T-cell (primary cell): ENCODE measurements at regions not wholly inside any gene's neighbourhood (a gene's known extent, or its start where the extent isn't known, plus 50 kb on each side); places are given as distances from the start of the nearest gene placed in this dataset.
"Not testable (repeated sequence)": the region's sequence is repeated elsewhere in the genome, so short reads cannot be mapped to it uniquely, and the experiment has no call there.

ENCODE experiments used
- ATAC-seq, 4 experiments: fragments of 200-7000 bp in 3 of 4; fragments of 150-1000 bp in 1 of 4; cut with Tn5 transposase; replicated peaks in 1 of 4; 1 replicate in 3 of 4; 2 replicates in 1 of 4; pipeline ENCODE4 v1.10.0; 2021; ENCODE audit warnings: moderate library complexity in 3 of 4, mild to moderate bottlenecking in 2 of 4, moderate number of reproducible peaks in 1 of 4
- CTCF ChIA-PET, 2 donors: fragments of 300-600 bp; sonication (Branson Sonifier 250); formaldehyde crosslinking; loops; one replicate each; lab custom pipeline; 2022; ENCODE audit warnings: antibody characterized with exemption in 2 of 2; lab: Charles Lee
- POLR2A ChIA-PET, 2 donors: fragments of 300-600 bp; sonication (Branson Sonifier 250); formaldehyde crosslinking; loops; one replicate each; lab custom pipeline; 2022; ENCODE audit warnings: antibody characterized with exemption in 2 of 2; lab: Charles Lee
- DNase-seq, 35 experiments: peaks; one replicate each; pipeline versions ENCODE4 v3.0.0 to v3.0.0-alpha.2; 2013 to 2023
- H3K27ac ChIP-seq: one replicate; pipeline ENCODE4 v1.5.1; 2013; ENCODE audit warnings: low read length
- H3K27me3 ChIP-seq, 2 experiments: replicated peaks in 1 of 2; 1 replicate in 1 of 2; 2 replicates in 1 of 2; pipeline versions ENCODE4 v1.6.1 to v1.7.0; 2013; ENCODE audit warnings: low read length in 1 of 2, mixed read lengths in 1 of 2; ENCODE audit not compliant: control insufficient read depth in 2 of 2, insufficient read depth in 2 of 2; ENCODE audit errors: extremely low read depth in 1 of 2
- H3K36me3 ChIP-seq, 2 donors: 1 replicate in 1 of 2; 2 replicates in 1 of 2; pipeline versions ENCODE4 v1.6.1 to v1.7.0; 2013; ENCODE audit warnings: low read length in 1 of 2; ENCODE audit not compliant: control insufficient read depth in 2 of 2, insufficient read depth in 1 of 2; ENCODE audit errors: extremely low read depth in 1 of 2
- H3K4me1 ChIP-seq, 2 experiments: 1 replicate in 1 of 2; 2 replicates in 1 of 2; pipeline versions ENCODE4 v1.6.1 to v1.7.0; 2013; ENCODE audit warnings: low read length in 2 of 2, mixed read lengths in 1 of 2; ENCODE audit not compliant: insufficient read depth in 2 of 2, control insufficient read depth in 1 of 2; ENCODE audit errors: extremely low read depth in 1 of 2
- H3K4me3 ChIP-seq, 2 donors: 1 replicate in 1 of 2; 2 replicates in 1 of 2; pipeline versions ENCODE4 v1.5.1 to v1.7.0; 2013; ENCODE audit warnings: mild to moderate bottlenecking in 2 of 2, low read length in 1 of 2, moderate library complexity in 1 of 2; ENCODE audit not compliant: control insufficient read depth in 1 of 2; ENCODE audit errors: extremely low read depth in 1 of 2
- H3K9me3 ChIP-seq: 2 replicates; pipeline ENCODE4 v1.7.0; 2013
- H3K27ac Mint-ChIP-seq, 2 donors: one replicate each; pipeline ENCODE4 v1.8.0; 2020 to 2021; ENCODE audit warnings: mild to moderate bottlenecking in 2 of 2, mixed read lengths in 2 of 2
- H3K27me3 Mint-ChIP-seq, 2 donors: one replicate each; pipeline ENCODE4 v1.8.0; 2021 to 2022; ENCODE audit warnings: mixed read lengths in 2 of 2
- H3K36me3 Mint-ChIP-seq: one replicate; pipeline ENCODE4 v1.8.0; 2021; ENCODE audit warnings: mixed read lengths
- H3K4me1 Mint-ChIP-seq, 3 donors: one replicate each; pipeline ENCODE4 v1.8.0; 2020 to 2022; ENCODE audit warnings: mixed read lengths in 3 of 3, mild to moderate bottlenecking in 1 of 3
- H3K4me3 Mint-ChIP-seq, 3 donors: one replicate each; pipeline ENCODE4 v1.8.0; 2020 to 2022; ENCODE audit warnings: mild to moderate bottlenecking in 3 of 3, mixed read lengths in 3 of 3, moderate library complexity in 3 of 3
- H3K9me3 Mint-ChIP-seq, 3 donors: one replicate each; pipeline ENCODE4 v1.8.0; 2020 to 2022; ENCODE audit warnings: mixed read lengths in 3 of 3
- whole genome bisulfite sequencing: methylation state at CpG from one replicate; pipeline ENCODE4 v1.1.5; 2013; ENCODE audit warnings: missing lambda C conversion rate; ENCODE audit not compliant: insufficient coverage; 5-methylcytosine and 5-hydroxymethylcytosine counted together

DNA sequence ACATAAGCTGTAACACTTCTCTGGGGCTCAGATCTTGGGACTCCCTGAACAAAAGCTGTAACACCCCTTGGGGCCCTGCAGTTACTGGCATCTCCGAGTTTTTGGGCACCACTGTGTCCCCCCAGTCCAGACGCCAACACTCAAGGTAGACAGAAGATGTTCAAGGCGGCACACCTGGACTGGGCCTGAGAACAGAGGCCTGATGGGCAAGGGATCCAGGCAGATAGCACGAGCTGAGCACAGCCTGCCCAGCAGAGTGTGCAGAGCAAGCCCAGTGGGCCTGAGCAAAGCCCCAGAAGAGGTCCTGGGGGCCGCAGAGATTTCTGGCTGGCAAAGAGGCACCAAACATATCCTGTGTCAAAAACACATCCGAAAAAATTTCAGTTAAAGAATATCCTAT lies 1163.3 kb upstream of the PRR20A start:
- no peak for ATAC-seq
- no peaks in the 10 kb centered on the region for H3K27me3 Mint-ChIP-seq
- no peak overlapping the region for H3K4me3 Mint-ChIP-seq
- Histone ChIP-seq H3K27ac (no peak overlapping the region), H3K36me3 (no peaks in the 10 kb centered on the region), H3K4me3 (no peak overlapping the region), H3K4me1 (no peaks in the 10 kb centered on the region), H3K9me3 (no peaks in the 10 kb centered on the region), H3K27me3 (no peaks in the 10 kb centered on the region)
- WGBS = 59% methylated on average over 5 of the region's 6 CpGs
- no peak for DNase-seq
- ChIA-PET CTCF (no interaction called here), POLR2A (no interaction called here)
- no peaks in the 10 kb centered on the region for H3K4me1 Mint-ChIP-seq
- H3K9me3 Mint-ChIP-seq = peaks cover 10 to 21% (median 11%) of the 10 kb centered on the region in 3 donors
- no peak overlapping the region for H3K27ac Mint-ChIP-seq
- no peaks in the 10 kb centered on the region for H3K36me3 Mint-ChIP-seq

DNA sequence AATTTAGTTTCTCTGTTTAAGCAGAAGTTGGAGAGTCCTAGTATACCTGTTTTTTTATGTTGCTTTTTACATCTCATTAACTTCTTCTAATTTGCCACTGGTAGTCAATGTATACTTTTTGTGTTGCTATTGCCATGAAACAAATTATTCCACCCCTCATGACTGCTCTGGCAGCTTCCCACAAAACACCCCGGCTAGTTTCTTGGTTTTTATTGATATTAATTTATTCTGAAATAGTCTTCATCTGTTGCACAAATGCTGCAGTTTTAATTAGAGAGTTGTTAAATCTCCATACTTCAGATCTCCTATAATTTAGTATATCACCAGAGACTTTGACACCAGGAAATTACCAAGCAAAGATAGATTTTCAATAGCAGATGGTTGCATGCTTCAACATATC lies 1159.3 kb upstream of the PRR20A start:
- Mint-ChIP-seq H3K36me3 (no peaks in the 10 kb centered on the region), H3K4me3 (no peak overlapping the region), H3K9me3 (peaks cover 5 to 15% (median 8%) of the 10 kb centered on the region in 3 donors), H3K27me3 (no peaks in the 10 kb centered on the region), H3K4me1 (no peaks in the 10 kb centered on the region), H3K27ac (no peak overlapping the region)
- DNase-seq (no peak), ATAC-seq (no peak)
- no peaks in the 10 kb centered on the region for H3K36me3 ChIP-seq
- ChIA-PET POLR2A (no interaction called here), CTCF (no interaction called here)
- H3K4me1 ChIP-seq = no peaks in the 10 kb centered on the region
- H3K27me3 ChIP-seq = no peaks in the 10 kb centered on the region
- no peaks in the 10 kb centered on the region for H3K9me3 ChIP-seq
- H3K4me3 ChIP-seq = no peak overlapping the region
- WGBS = no CpG with 5 or more reads among the region's 1 CpG
- no peak overlapping the region for H3K27ac ChIP-seq

DNA sequence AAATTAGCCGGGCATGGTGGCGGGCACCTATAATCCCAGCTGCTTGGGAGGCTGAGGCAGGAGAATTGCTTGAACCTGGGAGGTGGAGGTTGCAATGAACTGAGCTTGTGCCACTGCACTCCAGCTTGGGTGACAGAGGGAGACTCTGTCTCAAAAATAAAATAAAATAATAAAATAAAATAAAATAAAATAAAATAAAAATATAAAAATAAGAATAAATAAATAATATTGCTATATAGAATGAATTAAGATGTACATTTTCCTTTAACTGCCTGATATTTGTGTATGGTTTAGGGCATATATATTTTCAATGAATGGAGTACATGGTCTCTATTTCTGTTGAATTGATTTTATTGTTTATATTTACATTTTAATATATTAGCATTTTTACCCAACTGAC lies 1156.7 kb upstream of the PRR20A start:
- H3K9me3 ChIP-seq, ATAC-seq, H3K27me3 Mint-ChIP-seq, H3K27ac ChIP-seq, H3K4me1 ChIP-seq, H3K27me3 ChIP-seq, H3K4me1 Mint-ChIP-seq, H3K36me3 ChIP-seq, H3K4me3 ChIP-seq, POLR2A ChIA-PET, H3K4me3 Mint-ChIP-seq, H3K36me3 Mint-ChIP-seq, CTCF ChIA-PET, H3K27ac Mint-ChIP-seq, DNase-seq: not testable (repeated sequence)
- no CpG with 5 or more reads among the region's 2 CpGs for WGBS
- H3K9me3 Mint-ChIP-seq = peaks cover 5 to 11% (median 6%) of the 10 kb centered on the region in 3 donors

DNA sequence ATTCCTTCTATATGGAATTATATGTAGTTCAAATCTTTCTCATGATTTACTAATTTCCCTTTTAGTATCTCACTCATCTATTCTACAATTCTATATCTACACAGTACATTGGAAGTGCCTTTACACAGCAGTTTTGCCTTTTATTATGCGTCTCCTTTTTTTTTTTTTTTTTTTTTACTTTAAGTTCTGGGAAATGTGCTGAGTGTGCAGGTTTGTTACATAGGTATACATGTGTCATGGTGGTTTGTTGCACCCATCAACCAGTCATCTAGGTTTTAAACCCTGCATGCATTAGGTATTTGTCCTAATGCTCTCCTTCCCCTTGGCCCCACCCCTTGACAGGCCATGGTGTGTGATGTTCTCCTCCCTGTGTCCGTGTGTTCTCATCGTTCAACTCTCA lies 1150.1 kb upstream of the PRR20A start:
- Mint-ChIP-seq H3K4me1 (no peaks in the 10 kb centered on the region), H3K27ac (no peak overlapping the region), H3K36me3 (no peaks in the 10 kb centered on the region), H3K4me3 (no peak overlapping the region), H3K27me3 (no peaks in the 10 kb centered on the region), H3K9me3 (peaks cover 0 to 5% (median 5%) of the 10 kb centered on the region in 3 donors)
- no peak for ATAC-seq
- POLR2A ChIA-PET = no interaction called here
- CTCF ChIA-PET = no interaction called here
- no peaks in the 10 kb centered on the region for H3K4me1 ChIP-seq
- H3K27me3 ChIP-seq = no peaks in the 10 kb centered on the region
- DNase-seq = no peak
- H3K27ac ChIP-seq = no peak overlapping the region
- H3K9me3 ChIP-seq = no peaks in the 10 kb centered on the region
- no CpG with 5 or more reads among the region's 3 CpGs for WGBS
- H3K4me3 ChIP-seq = no peak overlapping the region
- no peaks in the 10 kb centered on the region for H3K36me3 ChIP-seq

DNA sequence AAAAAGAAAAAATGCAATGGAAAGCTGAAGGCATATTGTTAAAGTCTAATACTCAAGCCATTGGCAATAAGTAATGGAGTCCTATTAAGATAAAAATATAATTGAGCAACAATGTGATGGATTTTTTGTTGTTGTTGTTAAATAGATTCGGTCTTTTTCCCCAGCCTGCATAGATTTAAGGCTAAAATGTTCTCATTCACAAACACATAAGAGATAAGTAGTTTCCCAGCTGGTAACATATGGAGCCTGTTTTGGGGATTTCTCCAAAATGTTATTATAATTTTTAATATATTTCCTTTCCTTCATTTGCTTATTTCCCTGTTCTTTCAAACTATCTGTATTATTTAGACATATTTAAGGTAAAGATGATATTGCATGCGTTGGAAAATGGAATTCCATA lies 1149.1 kb upstream of the PRR20A start:
- no peak overlapping the region for H3K27ac Mint-ChIP-seq
- no peaks in the 10 kb centered on the region for H3K4me1 Mint-ChIP-seq
- no peak overlapping the region for H3K4me3 Mint-ChIP-seq
- Histone ChIP-seq H3K27ac (no peak overlapping the region), H3K4me3 (no peak overlapping the region), H3K4me1 (no peaks in the 10 kb centered on the region), H3K27me3 (no peaks in the 10 kb centered on the region), H3K9me3 (no peaks in the 10 kb centered on the region), H3K36me3 (no peaks in the 10 kb centered on the region)
- DNase-seq = no peak
- no peak for ATAC-seq
- ChIA-PET POLR2A (no interaction called here), CTCF (no interaction called here)
- WGBS = no CpG with 5 or more reads among the region's 2 CpGs
- H3K27me3 Mint-ChIP-seq = no peaks in the 10 kb centered on the region
- peaks cover 0 to 5% (median 5%) of the 10 kb centered on the region in 3 donors for H3K9me3 Mint-ChIP-seq
- no peaks in the 10 kb centered on the region for H3K36me3 Mint-ChIP-seq

DNA sequence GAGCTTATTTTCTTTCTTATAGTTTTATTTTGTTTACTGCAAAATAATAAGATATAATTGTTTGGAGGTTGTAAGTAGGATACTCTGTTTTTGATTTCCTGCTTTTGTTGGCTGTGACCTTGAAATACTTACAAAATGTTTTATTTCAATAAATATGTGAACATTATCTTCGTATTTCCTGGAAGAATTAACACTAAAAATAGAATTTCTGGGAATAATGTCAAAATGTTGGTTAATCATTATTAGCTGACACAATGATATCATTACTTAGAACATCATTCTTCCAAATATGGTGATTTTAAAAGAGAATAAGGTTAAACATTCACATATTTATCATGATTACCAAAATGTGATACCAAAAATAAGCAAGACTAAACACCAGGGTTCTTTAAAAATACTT lies 1148.6 kb upstream of the PRR20A start:
- peaks cover 3 to 5% (median 5%) of the 10 kb centered on the region in 3 donors for H3K9me3 Mint-ChIP-seq
- ChIA-PET POLR2A (no interaction called here), CTCF (no interaction called here)
- no peaks in the 10 kb centered on the region for H3K27me3 Mint-ChIP-seq
- no peak overlapping the region for H3K4me3 Mint-ChIP-seq
- no CpG with 5 or more reads among the region's 1 CpG for WGBS
- DNase-seq (no peak), ATAC-seq (no peak)
- Histone ChIP-seq H3K27me3 (no peaks in the 10 kb centered on the region), H3K9me3 (no peaks in the 10 kb centered on the region), H3K27ac (no peak overlapping the region), H3K4me1 (no peaks in the 10 kb centered on the region), H3K4me3 (no peak overlapping the region), H3K36me3 (no peaks in the 10 kb centered on the region)
- H3K4me1 Mint-ChIP-seq = no peaks in the 10 kb centered on the region
- H3K36me3 Mint-ChIP-seq = no peaks in the 10 kb centered on the region
- no peak overlapping the region for H3K27ac Mint-ChIP-seq

DNA sequence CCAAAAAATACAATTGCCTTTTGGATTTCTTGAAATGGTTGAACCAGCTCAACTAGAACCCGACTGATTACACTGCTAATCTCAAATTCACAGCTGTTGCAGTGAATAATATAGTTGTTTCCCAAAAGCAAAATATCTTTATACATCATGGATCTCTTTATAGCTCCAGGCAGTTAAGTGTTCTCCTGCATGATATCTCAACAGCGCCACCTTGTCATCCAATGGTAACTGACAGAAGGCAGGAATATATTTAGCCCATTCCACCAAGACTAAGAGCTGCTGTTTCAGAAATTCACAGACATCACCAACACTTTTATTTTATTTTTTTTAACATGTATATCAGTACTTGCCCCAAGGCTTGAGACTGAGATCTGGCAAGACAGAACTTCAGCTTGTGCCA lies 1141.0 kb upstream of the PRR20A start:
- Histone ChIP-seq H3K4me3 (no peak overlapping the region), H3K36me3 (no peaks in the 10 kb centered on the region), H3K9me3 (no peaks in the 10 kb centered on the region), H3K27me3 (no peaks in the 10 kb centered on the region), H3K4me1 (no peaks in the 10 kb centered on the region), H3K27ac (no peak overlapping the region)
- Mint-ChIP-seq H3K27ac (no peak overlapping the region), H3K27me3 (no peaks in the 10 kb centered on the region), H3K4me1 (no peaks in the 10 kb centered on the region), H3K36me3 (no peaks in the 10 kb centered on the region), H3K4me3 (no peak overlapping the region), H3K9me3 (peaks cover 14 to 29% (median 27%) of the 10 kb centered on the region in 3 donors)
- ChIA-PET POLR2A (no interaction called here), CTCF (no interaction called here)
- 100% methylated on average over 1 of the region's 2 CpGs for WGBS
- DNase-seq (no peak), ATAC-seq (no peak)
